ENCODE measurements at regions not wholly inside any gene's neighbourhood (a gene's known extent, or its start where the extent isn't known, plus 50 kb on each side); places are given as distances from the start of the nearest gene placed in this dataset.

GRCh38 chr3:181851063-181851462, 139.3 kb downstream of the SOX2 start:
- no peak overlapping the region for H4K12ac ChIP-seq (ENCODE audit: low read depth, low read length)
- no peak overlapping the region for H2AFZ ChIP-seq (ENCODE audit: insufficient read depth, low read length, poor library complexity)
- H3K36me3 ChIP-seq (ENCODE audit: control insufficient read depth in 1 of 2, insufficient read depth in 2 of 2, low read length in 2 of 2), result no peaks in the 10 kb centered on the region
- H3K4me1 ChIP-seq (ENCODE audit: control insufficient read depth in 1 of 2, insufficient read depth in 2 of 2, low read length in 2 of 2), result no peaks in the 10 kb centered on the region
- H3K14ac ChIP-seq (ENCODE audit: low read length), result no peak overlapping the region
- H3K4me2 ChIP-seq (ENCODE audit: low read length), result no peak overlapping the region
- H2BK12ac ChIP-seq (ENCODE audit: low read length), result no peak overlapping the region
- no peak overlapping the region for H3K23ac ChIP-seq (ENCODE audit: low read length)
- no peak overlapping the region for H2AK5ac ChIP-seq (ENCODE audit: low read length)
- no peak overlapping the region for H3K18ac ChIP-seq (ENCODE audit: low read length)
- no peak overlapping the region for H4K91ac ChIP-seq (ENCODE audit: low read depth, low read length)
- no CpG with 5 or more reads among the region's 4 CpGs for WGBS (ENCODE audit: extremely low coverage, insufficient coverage, insufficient read length)
- no peak overlapping the region for H2BK5ac ChIP-seq (ENCODE audit: low read depth, low read length, poor library complexity)
- H3K79me1 ChIP-seq (ENCODE audit: low read length), result no peaks in the 10 kb centered on the region
- H3K9me3 ChIP-seq (ENCODE audit: insufficient read depth, low read depth, low read length), result no peaks in the 10 kb centered on the region
- DNase-seq, result peak; percentile 12 to 51
- no peaks in the 10 kb centered on the region for H3K27me3 ChIP-seq (ENCODE audit: insufficient read depth, low read length)
- H3K4ac ChIP-seq (ENCODE audit: low read depth, low read length), result no peak overlapping the region
- H3K9ac ChIP-seq (ENCODE audit: low read length), result no peak overlapping the region
- H3K27ac ChIP-seq (ENCODE audit: low read depth, low read length), result no peak overlapping the region
- no peak overlapping the region for H3K4me3 ChIP-seq (ENCODE audit: low read depth, low read length)
- H3K79me2 ChIP-seq (ENCODE audit: control insufficient read depth, insufficient read depth, low read length, poor library complexity), result no peaks in the 10 kb centered on the region
- H2BK120ac ChIP-seq (ENCODE audit: insufficient read depth, low read length, poor library complexity), result no peak overlapping the region
- no peak overlapping the region for H4K8ac ChIP-seq (ENCODE audit: low read depth, low read length)

- Histone ChIP-seq H4K12ac (ENCODE audit: low read depth, low read length) (no peak overlapping the region), H2AK5ac (ENCODE audit: low read length) (no peak overlapping the region), H3K23ac (ENCODE audit: low read length) (no peak overlapping the region), H3K27me3 (ENCODE audit: insufficient read depth, low read length) (no peaks in the 10 kb centered on the region), H4K8ac (ENCODE audit: low read depth, low read length) (no peak overlapping the region), H4K91ac (ENCODE audit: low read depth, low read length) (no peak overlapping the region), H3K18ac (ENCODE audit: low read length) (no peak overlapping the region), H3K4me2 (ENCODE audit: low read length) (no peak overlapping the region), H3K14ac (ENCODE audit: low read length) (no peak overlapping the region), H3K9me3 (ENCODE audit: insufficient read depth, low read depth, low read length) (no peaks in the 10 kb centered on the region), H3K36me3 (ENCODE audit: control insufficient read depth in 1 of 2, insufficient read depth in 2 of 2, low read length in 2 of 2) (no peaks in the 10 kb centered on the region), H3K79me1 (ENCODE audit: low read length) (no peaks in the 10 kb centered on the region), H3K4ac (ENCODE audit: low read depth, low read length) (no peak overlapping the region), H3K27ac (ENCODE audit: low read depth, low read length) (no peak overlapping the region), H3K79me2 (ENCODE audit: control insufficient read depth, insufficient read depth, low read length, poor library complexity) (no peaks in the 10 kb centered on the region), H2BK5ac (ENCODE audit: low read depth, low read length, poor library complexity) (no peak overlapping the region), H2AFZ (ENCODE audit: insufficient read depth, low read length, poor library complexity) (no peak overlapping the region), H3K4me3 (ENCODE audit: low read depth, low read length) (no peak overlapping the region), H3K4me1 (ENCODE audit: control insufficient read depth in 1 of 2, insufficient read depth in 2 of 2, low read length in 2 of 2) (no peaks in the 10 kb centered on the region), H2BK12ac (ENCODE audit: low read length) (no peak overlapping the region), H2BK120ac (ENCODE audit: insufficient read depth, low read length, poor library complexity) (no peak overlapping the region), H3K9ac (ENCODE audit: low read length) (no peak overlapping the region)
- no peak for DNase-seq
- no CpG with 5 or more reads among the region's 2 CpGs for WGBS (ENCODE audit: extremely low coverage, insufficient coverage, insufficient read length)
Observed at GRCh38 chr3:181855825-181856224, 144.1 kb downstream of the SOX2 start.

- Histone ChIP-seq H2BK120ac (ENCODE audit: insufficient read depth, low read length, poor library complexity) (no peak overlapping the region), H4K8ac (ENCODE audit: low read depth, low read length) (no peak overlapping the region), H4K12ac (ENCODE audit: low read depth, low read length) (no peak overlapping the region), H3K4ac (ENCODE audit: low read depth, low read length) (no peak overlapping the region), H3K4me2 (ENCODE audit: low read length) (no peak overlapping the region), H4K91ac (ENCODE audit: low read depth, low read length) (no peak overlapping the region), H3K27me3 (ENCODE audit: insufficient read depth, low read length) (no peaks in the 10 kb centered on the region), H3K4me3 (ENCODE audit: low read depth, low read length) (no peak overlapping the region), H3K9me3 (ENCODE audit: insufficient read depth, low read depth, low read length) (no peaks in the 10 kb centered on the region), H2AK5ac (ENCODE audit: low read length) (no peak overlapping the region), H2BK5ac (ENCODE audit: low read depth, low read length, poor library complexity) (no peak overlapping the region), H3K27ac (ENCODE audit: low read depth, low read length) (no peak overlapping the region), H3K79me1 (ENCODE audit: low read length) (no peaks in the 10 kb centered on the region), H2BK12ac (ENCODE audit: low read length) (no peak overlapping the region), H3K36me3 (ENCODE audit: control insufficient read depth in 1 of 2, insufficient read depth in 2 of 2, low read length in 2 of 2) (no peaks in the 10 kb centered on the region), H3K9ac (ENCODE audit: low read length) (no peak overlapping the region), H2AFZ (ENCODE audit: insufficient read depth, low read length, poor library complexity) (no peak overlapping the region), H3K18ac (ENCODE audit: low read length) (no peak overlapping the region), H3K4me1 (ENCODE audit: control insufficient read depth in 1 of 2, insufficient read depth in 2 of 2, low read length in 2 of 2) (no peaks in the 10 kb centered on the region), H3K79me2 (ENCODE audit: control insufficient read depth, insufficient read depth, low read length, poor library complexity) (no peaks in the 10 kb centered on the region), H3K14ac (ENCODE audit: low read length) (no peak overlapping the region), H3K23ac (ENCODE audit: low read length) (no peak overlapping the region)
- WGBS (ENCODE audit: extremely low coverage, insufficient coverage, insufficient read length), result no CpG with 5 or more reads among the region's 4 CpGs
- no peak for DNase-seq
Observed at GRCh38 chr3:181859518-181859917, 147.8 kb downstream of the SOX2 start.

GRCh38 chr3:181860235-181860634, 148.5 kb downstream of the SOX2 start:
- Histone ChIP-seq H2AK5ac (ENCODE audit: low read length) (no peak overlapping the region), H2BK12ac (ENCODE audit: low read length) (no peak overlapping the region), H3K23ac (ENCODE audit: low read length) (no peak overlapping the region), H3K9ac (ENCODE audit: low read length) (no peak overlapping the region), H3K36me3 (ENCODE audit: control insufficient read depth in 1 of 2, insufficient read depth in 2 of 2, low read length in 2 of 2) (no peaks in the 10 kb centered on the region), H3K4me2 (ENCODE audit: low read length) (no peak overlapping the region), H3K27ac (ENCODE audit: low read depth, low read length) (no peak overlapping the region), H3K4me1 (ENCODE audit: control insufficient read depth in 1 of 2, insufficient read depth in 2 of 2, low read length in 2 of 2) (no peaks in the 10 kb centered on the region), H3K27me3 (ENCODE audit: insufficient read depth, low read length) (no peaks in the 10 kb centered on the region), H3K14ac (ENCODE audit: low read length) (no peak overlapping the region), H3K79me2 (ENCODE audit: control insufficient read depth, insufficient read depth, low read length, poor library complexity) (no peaks in the 10 kb centered on the region), H4K91ac (ENCODE audit: low read depth, low read length) (no peak overlapping the region), H3K4ac (ENCODE audit: low read depth, low read length) (no peak overlapping the region), H3K18ac (ENCODE audit: low read length) (no peak overlapping the region), H3K9me3 (ENCODE audit: insufficient read depth, low read depth, low read length) (no peaks in the 10 kb centered on the region), H3K79me1 (ENCODE audit: low read length) (no peaks in the 10 kb centered on the region), H4K8ac (ENCODE audit: low read depth, low read length) (no peak overlapping the region), H2BK5ac (ENCODE audit: low read depth, low read length, poor library complexity) (no peak overlapping the region), H3K4me3 (ENCODE audit: low read depth, low read length) (no peak overlapping the region), H2AFZ (ENCODE audit: insufficient read depth, low read length, poor library complexity) (no peak overlapping the region), H2BK120ac (ENCODE audit: insufficient read depth, low read length, poor library complexity) (no peak overlapping the region), H4K12ac (ENCODE audit: low read depth, low read length) (no peak overlapping the region)
- no peak for DNase-seq
- WGBS (ENCODE audit: extremely low coverage, insufficient coverage, insufficient read length), result no CpG with 5 or more reads among the region's 1 CpG
